Mucosa of gallbladder (tissue), 1 donor: ENCODE measurements at regions not wholly inside any gene's neighbourhood (a gene's known extent, or its start where the extent isn't known, plus 50 kb on each side); places are given as distances from the start of the nearest gene placed in this dataset.

Experiments used
- DNase-seq: peaks from one replicate; pipeline ENCODE4 v3.0.0-alpha.2; 2020; ENCODE audit warnings: low spot score
- donor health status: DM: no; HTN: no; CAD: no.

DNA sequence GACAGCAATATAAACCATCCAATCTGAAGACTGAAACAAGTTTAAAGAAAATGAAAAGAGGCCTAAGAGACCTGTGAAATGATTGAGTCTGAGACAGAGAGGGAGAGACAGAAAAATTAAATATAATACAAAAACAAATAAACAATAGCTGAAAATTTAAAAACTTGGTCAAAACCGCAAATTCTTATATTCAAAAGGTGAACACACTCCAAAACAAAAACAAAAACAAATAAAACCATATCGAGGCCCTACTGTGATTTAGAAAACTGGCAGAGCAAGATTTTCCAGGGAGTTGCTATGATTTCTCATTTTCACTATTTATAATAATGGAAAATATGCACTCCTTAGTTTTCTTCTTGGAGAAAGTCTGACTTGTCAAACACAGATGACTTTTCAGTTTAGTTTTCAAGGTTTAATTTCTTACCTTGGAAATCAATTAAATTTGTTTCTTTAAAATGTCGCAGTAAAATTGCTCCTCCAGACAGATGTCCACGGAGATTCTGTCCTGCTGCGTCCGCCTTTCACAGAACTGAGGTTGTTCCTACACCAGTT lies 1420.3 kb downstream of the UQCRFS1 start:
- no peak for DNase-seq

- DNase-seq: no peak
These were observed 1432.4 kb downstream of the UQCRFS1 start for GRCh38 chr19:27780367-27781075.

GRCh38 chr19:27779954-27780353 lies 1433.0 kb downstream of the UQCRFS1 start:
- no peak for DNase-seq

GRCh38 chr19:27777726-27778125 lies 1435.2 kb downstream of the UQCRFS1 start:
- DNase-seq: no peak

DNA sequence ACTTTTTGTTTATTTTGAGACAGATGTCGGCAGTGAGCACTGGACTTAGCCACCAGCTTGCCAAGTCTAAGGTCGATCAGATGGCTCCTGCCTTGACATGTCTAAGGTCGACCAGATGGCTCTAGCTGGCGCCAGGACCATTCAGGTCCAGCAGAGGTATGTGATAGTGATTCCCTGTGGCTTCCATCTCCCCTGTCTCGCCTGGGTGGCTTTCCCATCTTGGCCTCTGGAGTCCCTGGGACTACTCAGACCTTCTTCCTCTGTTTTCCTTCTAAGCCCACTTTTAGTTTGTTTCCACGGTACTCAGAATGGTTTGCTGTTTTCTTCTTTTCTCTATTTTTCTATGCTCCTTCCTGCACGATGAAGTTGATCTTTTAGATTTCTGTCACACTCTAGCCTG lies 1435.7 kb downstream of the UQCRFS1 start:
- no peak for DNase-seq

DNA sequence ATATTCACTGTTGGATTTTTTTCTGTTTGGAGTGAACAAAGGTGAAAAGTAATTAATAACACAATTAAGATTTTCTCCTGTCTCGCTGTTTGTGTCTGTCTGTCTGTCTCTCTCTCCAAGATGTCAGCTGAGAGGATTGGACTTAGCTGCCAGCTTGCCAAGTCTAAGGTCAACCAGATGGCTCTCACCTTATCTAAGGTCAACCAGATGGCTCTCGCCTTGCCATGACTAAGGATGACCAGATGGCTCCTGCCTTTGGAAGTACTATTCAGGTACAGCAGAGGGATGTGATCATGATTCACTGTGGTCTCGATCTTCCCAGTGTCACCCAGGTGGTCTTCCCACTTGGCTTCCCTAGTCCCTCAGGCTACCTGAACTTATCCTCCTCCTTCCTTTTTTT lies 1436.4 kb downstream of the UQCRFS1 start:
- no peak for DNase-seq

DNA sequence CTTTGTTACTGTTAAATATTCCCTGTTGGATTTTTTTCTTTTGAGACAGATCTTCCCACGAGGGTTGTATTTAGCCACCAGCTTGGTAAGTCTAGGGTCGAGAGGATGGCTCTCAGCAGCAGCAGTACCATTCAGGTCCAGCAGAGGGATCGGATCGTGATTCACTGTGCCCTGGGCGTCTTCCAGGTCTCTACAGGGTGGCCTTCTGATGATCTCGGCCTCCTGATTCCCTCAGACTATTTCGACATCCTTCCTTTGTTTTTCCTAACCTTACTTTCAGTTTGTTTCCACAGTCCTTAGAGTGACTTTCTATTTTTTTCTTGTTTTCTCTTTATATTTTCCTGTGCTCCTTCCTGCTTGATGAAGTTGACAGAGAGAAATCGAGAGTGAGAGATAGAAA lies 1436.9 kb downstream of the UQCRFS1 start:
- no peak for DNase-seq

DNA sequence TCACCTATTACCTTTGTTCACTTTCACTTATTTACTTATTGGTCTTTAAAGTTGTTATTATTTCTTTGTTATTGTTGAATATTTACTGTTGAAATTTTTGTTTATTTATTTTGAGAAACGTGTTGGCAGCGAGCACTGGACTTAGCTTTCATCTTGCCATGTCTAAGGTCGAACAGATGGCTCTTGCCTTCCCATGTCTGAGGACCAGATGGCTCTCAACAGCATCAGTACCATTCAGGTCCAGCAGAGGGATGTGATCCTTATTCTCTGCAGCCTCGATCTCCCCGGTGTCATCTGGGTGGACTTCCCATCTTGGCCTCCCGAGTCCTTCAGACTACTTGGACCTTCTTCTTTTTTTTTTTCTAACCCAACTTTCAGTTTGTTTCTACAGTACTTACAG lies 1437.6 kb downstream of the UQCRFS1 start:
- no peak for DNase-seq

DNA sequence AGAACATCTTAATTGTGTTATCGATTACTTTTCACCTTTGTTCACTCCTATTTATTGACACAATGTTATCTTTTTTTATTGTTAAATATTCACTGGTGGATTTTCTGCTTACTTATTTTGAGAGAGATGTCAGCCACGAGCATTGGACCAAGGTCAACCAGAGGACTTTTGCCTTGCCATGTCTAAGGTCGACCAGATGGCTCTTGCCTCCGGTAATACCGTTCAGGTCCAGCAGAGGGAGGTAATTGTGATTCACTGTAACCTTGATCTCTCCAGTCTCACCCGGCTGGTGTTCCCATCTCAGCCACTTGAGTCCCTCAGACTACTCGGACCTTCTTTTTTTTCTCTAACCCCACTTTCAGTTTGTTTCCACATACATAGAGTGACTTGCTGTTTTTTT lies 1438.1 kb downstream of the UQCRFS1 start:
- DNase-seq: no peak

GRCh38 chr19:27774337-27774736 lies 1438.6 kb downstream of the UQCRFS1 start:
- no peak for DNase-seq

DNA sequence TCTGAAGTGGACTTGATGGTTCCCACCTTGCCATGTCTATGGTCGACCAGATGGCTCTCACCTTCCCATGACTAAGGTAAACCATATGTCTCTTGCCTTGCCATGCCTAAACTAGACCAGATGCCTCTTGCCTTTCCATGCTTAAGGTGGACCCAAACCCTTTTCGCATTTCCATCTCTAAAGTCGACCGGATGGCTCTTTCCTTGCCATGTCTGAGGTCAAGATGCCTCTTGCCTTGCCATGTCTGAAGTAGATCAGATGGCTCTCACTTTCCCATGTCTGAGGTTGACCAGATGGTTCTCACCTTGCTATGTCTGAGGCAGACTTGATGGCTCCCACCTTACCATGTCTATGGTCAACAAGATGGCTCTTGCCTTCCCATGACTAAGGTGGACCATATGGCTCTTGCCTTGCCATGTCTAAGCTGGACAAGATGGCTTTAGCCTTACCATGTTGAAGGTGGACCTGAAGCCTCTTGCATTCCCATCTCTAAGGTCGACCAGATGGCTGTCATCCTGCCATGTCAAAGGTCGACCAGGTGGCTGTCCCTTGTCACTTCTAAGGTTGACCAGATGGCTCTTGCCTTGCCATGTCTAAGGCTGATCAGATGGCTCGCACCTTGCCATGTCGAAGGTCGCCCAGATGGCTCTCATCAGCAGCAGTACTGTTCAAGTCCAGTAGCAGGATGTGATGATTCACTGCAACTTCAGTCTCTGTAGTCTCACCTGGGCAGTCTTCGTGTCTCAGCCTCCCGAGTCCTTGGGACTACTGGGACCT lies 1439.4 kb downstream of the UQCRFS1 start:
- DNase-seq: no peak

DNA sequence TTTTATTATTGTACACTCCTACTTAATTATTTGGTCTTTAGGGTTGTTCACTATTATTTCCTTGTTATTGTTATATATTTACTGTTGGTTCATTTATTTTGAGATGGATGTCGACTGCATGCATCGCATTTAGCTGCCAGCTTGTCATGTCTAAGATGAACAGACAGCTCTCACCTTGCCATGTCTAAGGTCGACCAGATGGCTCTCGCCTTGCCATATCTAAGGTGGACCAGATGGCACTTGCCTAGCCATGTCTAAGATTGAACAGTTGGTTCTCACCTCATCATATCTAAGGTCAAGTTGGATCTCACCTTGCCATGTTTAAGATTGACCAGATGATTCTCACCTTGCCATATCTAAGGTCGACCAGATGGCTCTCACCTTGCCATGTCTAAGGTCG lies 1440.9 kb downstream of the UQCRFS1 start:
- no peak for DNase-seq

DNA sequence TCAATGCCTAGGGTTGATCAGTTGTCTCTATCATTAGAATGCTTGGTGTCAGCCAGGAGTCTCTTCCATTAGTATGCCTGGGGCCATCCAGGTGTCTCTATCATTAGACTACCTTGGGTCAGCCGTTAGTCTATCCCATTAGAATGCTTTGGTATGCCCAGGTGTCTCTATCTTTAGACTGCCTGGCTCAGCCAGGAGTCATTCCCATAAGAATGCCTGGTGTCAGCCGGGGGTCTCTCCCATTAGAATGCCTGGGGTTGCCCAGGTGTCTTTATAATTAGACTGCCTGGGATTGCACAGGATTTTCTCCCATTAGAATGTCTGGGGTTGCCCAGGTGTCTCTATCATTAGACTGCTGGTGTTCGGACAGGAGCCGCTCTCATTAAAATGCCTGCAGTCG lies 1442.9 kb downstream of the UQCRFS1 start:
- DNase-seq: no peak

- DNase-seq: no peak
These were observed 1445.7 kb downstream of the UQCRFS1 start for GRCh38 chr19:27767234-27767633.

DNA sequence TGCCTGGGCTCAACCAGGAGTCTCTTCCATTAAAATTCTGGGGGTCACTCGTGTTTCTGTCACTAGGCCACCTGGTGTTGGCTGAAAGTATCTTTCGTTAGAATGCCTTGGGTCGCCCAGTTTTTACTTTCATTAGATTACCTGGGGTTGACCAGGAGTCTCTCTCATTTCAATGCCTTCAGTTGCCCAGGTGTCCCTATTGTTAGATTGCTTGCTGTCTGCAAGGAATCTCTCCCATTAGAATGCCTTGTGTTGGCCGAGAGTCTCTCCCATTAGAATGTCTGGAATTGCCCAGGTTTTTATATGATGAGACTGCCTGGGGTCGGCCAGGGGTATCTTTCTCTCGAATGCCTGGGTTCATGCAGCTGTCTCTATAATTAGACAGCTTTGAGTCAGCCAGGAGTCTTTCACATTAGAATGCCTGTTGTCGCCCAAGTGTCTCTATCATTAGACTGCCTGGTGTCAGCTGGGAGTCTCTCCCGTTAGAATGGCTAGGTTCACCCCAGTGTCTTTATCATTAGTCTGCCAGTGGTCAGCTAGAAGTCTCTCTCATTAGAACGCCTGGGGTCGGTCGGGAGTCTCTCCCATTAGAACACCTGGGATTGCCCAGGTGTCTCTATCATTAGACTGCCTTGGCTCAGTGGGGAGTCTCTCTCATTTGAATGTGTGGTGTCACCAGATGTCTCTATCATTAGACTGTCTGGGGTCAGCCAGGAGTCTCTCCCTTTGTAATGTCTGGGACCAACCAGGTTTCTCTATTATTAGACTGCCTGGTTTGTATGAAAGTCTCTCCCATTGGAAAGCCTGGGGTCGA lies 1446.8 kb downstream of the UQCRFS1 start:
- DNase-seq: no peak

DNA sequence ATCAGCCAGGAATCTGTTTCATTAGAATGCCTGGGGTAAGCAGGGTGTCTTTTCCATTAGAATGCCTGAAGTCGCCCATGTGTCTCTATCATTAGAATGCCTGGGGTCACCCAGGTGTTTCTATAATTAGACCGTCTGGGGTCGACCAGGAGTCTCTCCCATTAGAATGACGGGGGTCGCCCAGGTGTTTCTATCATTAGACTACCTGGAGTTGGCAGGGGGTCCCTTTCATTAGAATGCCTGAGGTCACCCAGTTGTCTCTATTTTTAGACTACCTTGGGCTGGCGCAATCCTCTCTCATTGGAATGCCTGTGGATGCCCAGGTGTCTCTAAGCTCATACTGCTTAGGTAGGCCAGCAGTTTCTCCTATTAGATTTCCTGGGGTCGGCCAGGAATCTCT lies 1447.6 kb downstream of the UQCRFS1 start:
- no peak for DNase-seq

DNA sequence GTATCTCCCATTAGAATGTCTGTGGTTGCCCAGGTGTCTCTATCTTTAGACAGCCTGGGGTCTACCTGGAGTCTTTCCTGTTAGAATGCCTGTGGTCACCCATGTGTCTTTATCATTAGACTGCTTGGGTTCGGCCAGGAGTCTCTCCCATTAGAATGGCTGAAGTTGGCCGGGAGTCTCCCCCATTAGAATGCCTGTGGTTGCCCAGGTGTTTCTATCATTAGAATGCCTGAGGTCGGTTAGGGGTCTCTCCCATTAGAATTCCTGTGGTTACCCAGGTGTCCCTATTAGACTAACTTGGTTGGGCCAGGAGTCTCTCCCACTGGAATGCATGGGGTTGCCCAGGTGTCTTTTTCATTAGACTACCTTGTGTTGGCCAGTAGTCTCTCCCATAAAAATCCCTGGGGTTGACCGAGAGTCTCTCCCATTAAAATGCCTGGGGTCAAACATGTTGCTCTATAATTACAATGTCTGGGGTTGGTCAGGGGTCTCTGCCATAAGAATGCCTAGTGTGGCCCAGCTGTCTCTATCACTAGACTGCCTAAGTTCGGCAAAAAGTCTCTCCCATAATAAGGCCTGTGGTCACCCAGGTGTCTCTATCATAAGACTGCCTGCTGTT lies 1448.7 kb downstream of the UQCRFS1 start:
- DNase-seq: no peak

GRCh38 chr19:27762933-27763332 lies 1450.0 kb downstream of the UQCRFS1 start:
- DNase-seq: no peak

- DNase-seq: no peak
These were observed 1453.1 kb downstream of the UQCRFS1 start for GRCh38 chr19:27759896-27760295.

DNA sequence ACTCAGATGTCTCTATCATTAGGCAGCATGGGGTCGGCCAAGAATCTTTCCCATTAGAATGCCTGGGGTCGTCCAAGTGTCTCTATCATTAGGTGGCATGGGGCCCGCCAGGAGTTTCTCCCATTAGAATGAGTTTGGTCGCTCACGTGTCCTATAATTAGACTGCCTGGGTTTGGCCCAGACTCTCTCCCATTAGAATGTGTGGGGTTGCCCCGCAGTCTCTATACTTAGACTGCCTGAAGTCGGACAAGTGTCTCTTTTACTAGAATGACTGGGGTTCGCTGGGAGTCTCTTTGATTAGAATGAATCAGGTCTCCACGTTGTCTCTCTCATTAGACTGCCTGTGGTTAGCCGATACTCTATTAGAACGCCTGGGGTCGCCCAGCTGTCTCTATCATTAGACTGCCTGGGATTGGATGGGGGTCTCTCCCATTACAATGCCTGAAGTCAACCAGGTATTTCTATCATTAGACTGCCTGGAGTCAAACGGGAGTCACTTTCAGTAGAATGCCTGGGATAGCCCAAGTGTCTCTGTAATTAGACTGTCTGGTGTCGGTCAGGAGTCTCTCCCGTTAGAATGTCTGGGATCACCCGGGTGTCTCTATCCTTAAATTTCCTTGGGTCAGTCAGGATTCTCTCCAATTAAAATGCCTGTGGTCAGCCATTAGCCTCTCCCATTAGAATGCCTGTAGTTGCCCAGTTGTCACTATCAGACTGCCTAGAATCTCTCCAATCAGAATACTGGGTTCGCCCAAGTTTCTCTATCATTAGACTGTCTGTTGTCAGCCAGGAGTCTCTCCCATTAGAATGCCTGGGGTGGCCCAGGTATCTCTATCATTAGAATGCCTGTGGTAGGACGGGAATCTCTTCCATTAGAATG lies 1454.1 kb downstream of the UQCRFS1 start:
- no peak for DNase-seq

DNA sequence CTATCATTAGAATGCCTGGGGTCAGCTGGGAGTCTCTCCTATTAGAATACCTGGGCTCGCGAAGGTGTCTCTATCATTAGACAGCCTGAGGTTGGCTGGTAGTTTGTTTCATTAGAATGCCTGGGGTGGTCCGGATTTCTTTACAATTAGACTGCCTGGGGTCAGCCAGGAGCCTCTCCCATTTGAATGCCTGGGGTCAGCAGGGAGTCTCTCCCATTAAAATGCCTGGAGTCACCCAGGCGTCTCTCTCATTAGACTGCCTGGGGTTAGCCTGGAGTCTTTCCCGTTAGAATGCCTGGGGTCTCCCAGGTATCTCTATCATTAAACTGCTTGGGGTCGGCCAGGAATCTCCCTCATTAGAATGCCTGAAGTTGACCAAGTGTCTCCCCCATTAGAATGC lies 1458.3 kb downstream of the UQCRFS1 start:
- DNase-seq: no peak
